Endometrium (tissue), 2 donors: ENCODE measurements at regions not wholly inside any gene's neighbourhood (a gene's known extent, or its start where the extent isn't known, plus 50 kb on each side); places are given as distances from the start of the nearest gene placed in this dataset.
A peak's percentile ranks its signal among the peaks of the same experiment; 100 is the strongest.

Source experiments
- FAIRE-seq: peaks from 2 replicates; lab custom pipeline; 2012; peaks lifted over from hg19 to GRCh38; lab: Jason Lieb, UNC
- donor health status: control.
- donor health status: control.

- FAIRE-seq: peak; percentile 77
Observed at GRCh38 chr2:189267925-189268579, 88.5 kb upstream of the COL5A2 start.

DNA sequence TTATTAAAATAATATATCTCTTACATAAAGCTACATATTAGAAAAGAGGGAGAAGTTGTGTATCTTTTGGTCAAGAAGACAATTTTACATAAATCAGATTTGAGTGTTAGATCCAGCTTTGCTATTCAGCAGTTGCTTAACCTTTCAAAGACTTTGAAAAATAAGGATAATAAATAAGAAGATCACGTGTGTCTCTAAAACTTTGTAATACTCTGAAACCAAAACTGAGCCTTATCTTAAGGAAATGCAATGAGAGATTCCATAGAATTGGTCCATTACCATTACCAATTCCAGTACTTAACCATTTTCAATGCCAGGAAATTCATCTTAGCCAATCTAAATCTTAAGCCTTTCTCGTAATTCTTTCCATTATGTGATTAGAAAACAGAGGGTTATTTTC, 89.2 kb upstream of the COL5A2 start:
- no peak for FAIRE-seq

- no peak for FAIRE-seq
Observed at GRCh38 chr2:189273734-189274133, 94.2 kb upstream of the COL5A2 start.

DNA sequence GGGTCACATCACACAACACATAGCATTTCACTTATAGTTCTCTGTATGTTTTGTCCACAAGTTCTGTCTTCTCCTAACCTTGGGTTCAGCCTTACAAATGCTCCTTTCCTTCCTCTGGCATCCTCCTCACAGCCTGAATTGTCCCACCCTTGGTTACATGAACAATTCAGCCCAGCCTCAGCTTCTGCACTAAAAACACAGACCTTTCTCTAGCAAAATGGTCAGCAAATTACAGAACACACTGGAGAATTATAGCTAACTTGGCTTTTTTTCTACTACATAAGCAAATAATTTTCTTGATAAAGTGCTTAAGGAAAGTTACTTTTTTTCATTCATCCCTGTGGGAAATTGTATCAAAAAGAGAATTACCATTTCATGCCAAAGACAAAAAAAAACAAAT, 94.8 kb upstream of the COL5A2 start:
- FAIRE-seq: no peak

GRCh38 chr2:189276277-189276676, 96.7 kb upstream of the COL5A2 start:
- no peak for FAIRE-seq

- FAIRE-seq: no peak
Observed at GRCh38 chr2:189281201-189281600, 101.6 kb upstream of the COL5A2 start.

- FAIRE-seq: no peak
Observed at GRCh38 chr2:189285349-189285748, 105.8 kb upstream of the COL5A2 start.

DNA sequence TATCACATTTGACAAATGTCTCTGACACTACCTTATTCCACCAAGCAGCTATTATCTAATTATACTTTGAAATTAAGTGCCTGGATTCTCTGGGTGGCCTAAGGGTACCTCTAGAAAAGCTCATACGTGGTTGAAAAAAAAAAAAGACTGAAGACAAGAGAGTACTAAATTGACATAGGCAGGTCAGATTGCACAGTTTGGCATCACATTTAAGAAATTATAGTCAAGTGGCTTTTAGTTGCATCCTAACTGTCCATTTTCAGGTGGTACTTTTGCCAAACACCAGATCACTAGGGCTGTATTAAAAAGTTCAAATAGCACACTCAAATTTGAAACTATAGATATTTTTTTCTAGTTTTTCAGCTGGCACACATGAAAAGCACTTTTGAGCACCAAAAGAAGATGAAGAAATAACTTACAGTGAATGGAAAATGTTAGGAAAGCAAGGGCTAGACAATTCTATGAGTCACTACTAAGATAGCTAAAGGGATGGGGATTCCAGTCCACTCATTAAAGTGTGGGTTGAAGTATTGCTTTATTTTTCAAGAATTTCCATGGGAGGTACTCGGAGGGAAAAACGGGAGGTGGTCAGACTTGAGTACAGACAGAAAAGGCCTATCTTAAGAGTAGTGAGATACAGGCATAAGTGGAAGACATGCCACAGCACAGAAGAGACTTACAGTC, 106.5 kb upstream of the COL5A2 start:
- FAIRE-seq: no peak

GRCh38 chr2:189287363-189287762, 107.8 kb upstream of the COL5A2 start:
- FAIRE-seq: no peak

DNA sequence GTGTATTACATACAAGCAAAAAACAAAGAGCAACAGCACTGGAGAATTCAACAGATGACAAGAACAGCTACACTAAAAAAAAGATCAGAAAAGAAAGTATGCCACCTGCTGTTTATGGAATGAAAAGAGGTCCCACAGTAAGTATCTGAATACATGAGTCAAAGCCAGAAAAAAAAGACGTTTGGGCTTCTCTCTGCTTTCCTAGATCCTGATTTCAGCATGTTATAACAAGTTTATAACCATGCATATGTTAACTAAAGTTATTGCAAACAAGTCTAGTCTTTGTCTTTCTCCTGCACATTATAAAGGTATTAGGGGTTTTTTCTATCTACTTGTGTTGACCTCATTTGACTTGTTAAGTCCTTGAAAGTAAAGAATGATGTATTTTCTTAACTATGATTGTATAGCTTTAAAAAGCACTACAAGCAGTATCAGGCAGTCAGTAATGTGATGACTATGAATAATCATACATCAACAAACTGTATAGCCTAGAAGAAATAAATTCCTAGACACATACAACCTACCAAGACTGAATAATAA, 108.5 kb upstream of the COL5A2 start:
- FAIRE-seq: peak; percentile 97

GRCh38 chr2:189291460-189291859, 111.9 kb upstream of the COL5A2 start:
- FAIRE-seq: no peak

DNA sequence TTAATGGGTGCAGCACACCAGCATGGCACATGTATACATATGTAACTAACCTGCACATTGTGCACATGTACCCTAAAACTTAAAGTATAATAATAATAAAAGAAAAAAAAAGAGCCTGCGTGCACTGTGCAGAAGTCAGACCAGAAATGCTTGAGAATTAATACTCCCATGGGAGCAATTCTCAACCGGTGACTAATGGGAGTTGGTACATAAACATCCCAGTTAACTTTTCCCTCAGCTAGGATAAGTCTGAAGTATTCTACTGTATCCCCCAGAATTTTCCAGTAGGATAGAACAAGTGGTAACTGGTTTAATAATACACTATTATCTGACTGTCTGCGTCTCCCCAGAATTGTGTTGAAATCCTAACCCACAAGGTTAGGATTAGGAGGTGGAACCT, 113.6 kb upstream of the COL5A2 start:
- FAIRE-seq: no peak

DNA sequence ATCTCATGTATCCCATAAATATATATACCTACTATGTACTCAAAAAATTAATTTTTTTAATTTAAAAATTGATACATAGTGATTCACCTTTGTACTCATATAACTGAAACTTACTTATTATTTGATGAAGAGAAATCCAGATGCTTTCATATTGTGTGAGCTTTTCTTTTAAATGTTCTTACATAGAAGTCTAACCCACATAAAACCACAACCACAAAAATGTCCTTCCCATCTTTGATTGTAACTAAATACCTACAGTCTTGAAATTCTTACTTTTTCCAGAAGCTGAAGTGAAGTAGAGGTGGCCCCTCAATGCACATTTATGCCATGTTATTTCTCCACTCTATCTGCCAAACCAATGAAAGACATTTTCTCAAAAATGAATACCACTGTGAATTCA, 117.9 kb upstream of the COL5A2 start:
- no peak for FAIRE-seq

DNA sequence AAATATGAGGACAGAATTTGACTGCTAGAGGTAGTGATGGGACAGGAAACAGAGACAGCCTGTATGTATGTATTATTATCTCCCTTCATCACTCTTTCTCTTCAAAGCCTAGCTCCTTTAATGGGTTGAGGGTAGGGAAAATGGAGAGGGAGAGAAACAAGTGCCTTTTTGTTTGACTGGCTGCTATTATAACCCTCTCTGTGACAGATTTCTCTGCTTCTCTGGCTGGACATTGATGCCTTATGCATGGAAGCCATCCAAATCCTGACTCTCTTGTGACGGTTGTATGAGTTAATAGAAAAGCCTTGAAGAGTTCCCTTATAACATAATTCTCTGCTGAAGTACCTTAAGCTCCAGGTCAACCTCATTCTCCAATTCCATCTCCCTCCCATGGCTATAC, 118.5 kb upstream of the COL5A2 start:
- no peak for FAIRE-seq

DNA sequence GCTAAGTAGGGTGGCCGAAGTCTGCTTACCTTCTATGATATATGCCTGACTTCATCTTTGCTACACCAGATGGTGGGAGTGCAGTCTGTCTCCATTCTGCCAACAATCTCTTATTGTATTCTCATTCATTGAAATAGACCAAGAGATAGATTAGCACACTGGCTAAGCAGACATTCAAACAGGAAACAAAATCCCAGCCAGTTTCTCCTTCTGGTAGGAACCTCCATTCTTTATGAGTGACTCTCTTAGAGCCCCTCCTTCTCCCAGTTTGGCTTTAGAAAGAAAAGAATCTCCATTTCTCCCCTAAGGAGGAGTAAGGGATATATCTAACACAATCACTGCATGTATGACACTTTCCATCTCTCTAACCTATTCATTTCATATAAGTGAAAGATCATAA, 118.9 kb upstream of the COL5A2 start:
- FAIRE-seq: no peak

GRCh38 chr2:189299974-189300373, 120.4 kb upstream of the COL5A2 start:
- FAIRE-seq: no peak

DNA sequence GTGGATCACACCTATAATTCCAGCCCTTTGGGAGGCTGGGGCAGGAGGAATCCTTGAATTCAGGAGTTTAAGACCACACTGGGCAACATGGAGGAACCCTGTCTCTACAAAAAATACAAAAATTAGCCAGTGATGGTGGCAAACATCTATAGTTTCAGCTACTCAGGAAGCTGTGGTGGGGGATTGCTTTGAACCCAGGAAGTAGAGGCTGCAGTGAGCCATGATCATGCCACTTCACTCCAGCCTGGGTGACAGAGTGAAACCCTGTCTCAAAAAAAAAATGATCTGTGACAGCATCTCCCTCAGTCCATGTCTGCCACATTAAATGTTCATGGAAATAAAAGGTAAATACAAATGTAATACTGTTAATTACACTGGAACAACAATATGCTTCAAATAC, 121.4 kb upstream of the COL5A2 start:
- no peak for FAIRE-seq

GRCh38 chr2:189302274-189302948, 122.8 kb upstream of the COL5A2 start:
- FAIRE-seq: no peak

GRCh38 chr2:189304360-189304759, 124.8 kb upstream of the COL5A2 start:
- FAIRE-seq: no peak

DNA sequence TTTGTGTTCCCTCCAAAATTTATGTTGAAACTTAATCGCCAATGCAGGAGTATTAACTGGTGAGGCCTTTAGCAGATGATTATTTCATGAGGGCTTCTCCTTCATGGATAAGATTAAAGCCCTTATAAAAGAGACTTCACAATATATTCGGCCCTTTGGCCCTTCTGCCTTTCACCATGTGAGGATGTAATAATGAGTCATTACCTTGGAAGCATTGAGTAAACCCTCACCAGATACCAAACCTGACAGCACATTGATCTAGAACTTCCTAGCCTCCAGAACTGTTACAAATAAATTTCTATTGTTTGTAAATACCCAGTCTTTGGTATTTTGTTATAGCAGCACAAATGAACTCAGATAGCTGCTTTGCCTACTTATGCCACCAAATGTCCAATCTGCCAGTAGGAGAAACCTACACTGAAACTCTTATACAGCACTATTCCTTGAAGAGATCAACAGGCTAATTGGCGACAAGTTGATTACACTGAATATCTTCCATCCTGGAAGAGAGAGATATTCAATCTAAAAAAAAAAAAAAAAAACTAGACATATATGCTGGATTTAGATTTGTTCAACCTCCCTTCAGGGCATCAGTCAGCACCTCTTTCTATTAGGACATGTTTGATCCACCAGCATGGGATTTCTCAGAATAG, 125.9 kb upstream of the COL5A2 start:
- no peak for FAIRE-seq

DNA sequence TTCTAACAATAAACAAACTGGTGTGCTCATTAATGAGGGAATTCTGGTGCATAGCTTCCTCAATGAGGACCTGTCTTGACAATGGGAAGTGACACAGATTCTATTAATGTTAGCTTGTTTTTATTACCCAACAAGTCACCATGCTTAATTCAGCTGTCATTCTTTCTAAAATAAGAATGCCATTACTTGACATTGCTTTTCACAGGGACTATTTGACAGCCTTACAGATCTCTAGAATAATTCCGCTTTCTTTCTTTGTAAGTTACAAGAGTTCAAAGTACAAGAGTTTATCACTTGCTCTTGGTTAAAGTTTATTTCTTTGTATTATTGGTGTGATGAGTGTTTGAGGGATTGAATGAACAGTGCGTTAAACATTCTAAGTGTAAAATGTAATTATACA, 127.0 kb upstream of the COL5A2 start:
- FAIRE-seq: no peak

DNA sequence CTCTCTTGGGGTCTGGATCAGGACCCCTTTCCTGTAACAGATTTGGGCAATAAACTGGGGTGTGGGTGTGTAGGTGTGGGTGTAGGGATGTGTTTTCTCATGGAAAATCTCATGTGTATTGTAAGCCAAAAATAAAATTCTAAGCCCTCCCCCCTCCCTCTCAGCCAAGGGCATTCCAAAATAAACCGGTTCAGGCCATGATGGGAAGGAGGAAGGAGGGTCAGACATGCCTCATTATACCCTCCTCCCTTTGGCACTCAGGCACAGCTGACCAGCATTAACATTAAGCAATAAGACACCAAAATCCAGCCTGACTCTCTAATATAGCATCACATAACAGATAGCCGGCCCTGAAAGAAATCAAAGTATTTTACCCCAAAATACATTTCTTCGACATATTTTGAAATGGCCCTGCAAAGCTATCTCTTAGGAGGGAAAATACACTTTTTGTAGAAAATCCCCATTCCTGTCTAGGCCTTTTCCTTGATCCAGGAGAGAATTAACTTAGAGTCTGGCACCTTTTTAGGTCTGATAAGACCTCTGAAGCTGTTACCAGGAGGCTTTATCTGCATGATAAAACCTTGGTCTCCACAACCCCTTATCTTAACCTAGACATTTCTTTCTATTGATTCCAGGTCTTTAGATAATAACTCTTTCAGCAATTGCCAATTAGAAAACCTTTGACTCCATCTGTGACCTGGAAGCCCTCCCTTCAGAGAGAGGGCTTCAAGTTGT, 128.7 kb upstream of the COL5A2 start:
- no peak for FAIRE-seq
